Epidermal melanocyte (primary cell): ENCODE measurements at regions not wholly inside any gene's neighbourhood (a gene's known extent, or its start where the extent isn't known, plus 50 kb on each side); places are given as distances from the start of the nearest gene placed in this dataset.
"Not testable (repeated sequence)": the region's sequence is repeated elsewhere in the genome, so short reads cannot be mapped to it uniquely, and the experiment has no call there.

Source experiments
- DNase-seq: peaks from one replicate; pipeline ENCODE4 v3.0.0; 2011; ENCODE audit warnings: low spot score; ENCODE audit not compliant: insufficient read length

- no peak for DNase-seq
Measured at GRCh38 chr14:65959563-65960024, 526.6 kb upstream of the CCDC196 start.

- no peak for DNase-seq
Measured at GRCh38 chr14:65961004-65961403, 525.2 kb upstream of the CCDC196 start.

- DNase-seq: no peak
Measured at GRCh38 chr14:65962952-65963351, 523.2 kb upstream of the CCDC196 start.

GRCh38 chr14:65964366-65964765 is 521.8 kb upstream of the CCDC196 start:
- DNase-seq: no peak

- DNase-seq: no peak
Measured at GRCh38 chr14:65966188-65966587, 520.0 kb upstream of the CCDC196 start.

GRCh38 chr14:65972346-65972870 is 513.8 kb upstream of the CCDC196 start:
- DNase-seq: no peak

GRCh38 chr14:65972891-65973290 is 513.3 kb upstream of the CCDC196 start:
- DNase-seq: no peak

GRCh38 chr14:65975865-65976264 is 510.3 kb upstream of the CCDC196 start:
- no peak for DNase-seq

DNA sequence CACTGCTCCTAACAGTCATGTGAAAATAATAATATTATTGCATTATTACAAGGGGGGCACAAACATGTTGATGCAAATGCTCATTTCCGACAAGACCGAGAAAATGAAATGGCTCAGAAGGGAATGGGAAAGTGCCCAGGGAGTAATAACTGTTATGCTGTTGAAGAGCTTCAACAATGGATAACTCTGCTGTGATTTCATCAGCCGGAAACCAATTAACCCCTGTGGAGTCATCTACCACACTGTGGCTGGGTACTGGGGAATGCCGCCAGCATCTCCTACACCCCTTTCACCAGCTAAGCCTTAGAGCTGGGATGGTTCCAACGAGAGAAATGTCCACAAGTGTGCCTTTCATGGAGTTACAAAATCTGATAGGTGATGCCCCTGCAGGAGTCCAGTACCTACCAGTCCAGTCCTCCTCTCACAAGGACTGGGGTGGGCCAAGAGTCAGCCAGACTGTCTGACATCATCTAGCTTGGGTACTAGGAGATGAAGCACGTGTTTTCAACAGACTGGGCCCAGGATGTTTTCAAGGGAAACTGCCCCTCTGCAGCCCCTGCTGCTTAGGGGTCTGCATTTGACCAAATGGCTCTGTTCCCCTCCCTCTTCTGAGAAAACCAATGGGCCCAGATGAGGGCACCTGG is 509.3 kb upstream of the CCDC196 start:
- DNase-seq: no peak

DNA sequence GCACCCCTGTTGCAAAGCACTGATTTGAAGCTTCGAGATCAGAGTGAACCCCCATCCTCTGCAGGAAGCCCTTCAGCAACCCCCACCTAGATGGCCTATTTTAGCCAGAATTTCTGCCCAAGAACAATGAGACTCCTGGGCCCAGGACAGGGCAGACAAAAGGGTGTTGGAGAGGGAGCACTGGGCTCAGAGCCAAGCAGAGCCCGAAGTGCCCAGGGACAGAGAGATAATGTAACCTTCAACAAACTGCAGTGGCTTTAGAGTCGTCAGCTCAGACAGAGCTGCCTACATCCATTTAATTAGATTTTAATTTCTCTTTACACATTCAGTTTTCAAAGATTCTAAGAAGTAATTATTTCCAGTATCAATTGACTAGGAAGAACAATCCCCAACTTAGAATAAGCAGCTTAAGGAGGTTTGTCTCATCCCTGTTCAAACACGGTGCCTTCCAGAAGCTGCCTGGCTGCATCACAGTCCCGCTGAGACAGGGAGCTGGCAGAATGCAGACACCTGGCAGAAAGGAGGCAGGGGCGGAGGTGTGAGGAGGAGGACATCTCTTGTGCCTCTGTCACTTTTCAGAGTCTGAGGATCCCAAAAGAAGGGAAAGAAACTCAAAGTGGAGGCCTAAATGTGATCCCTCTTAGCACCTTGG is 504.9 kb upstream of the CCDC196 start:
- no peak for DNase-seq

DNA sequence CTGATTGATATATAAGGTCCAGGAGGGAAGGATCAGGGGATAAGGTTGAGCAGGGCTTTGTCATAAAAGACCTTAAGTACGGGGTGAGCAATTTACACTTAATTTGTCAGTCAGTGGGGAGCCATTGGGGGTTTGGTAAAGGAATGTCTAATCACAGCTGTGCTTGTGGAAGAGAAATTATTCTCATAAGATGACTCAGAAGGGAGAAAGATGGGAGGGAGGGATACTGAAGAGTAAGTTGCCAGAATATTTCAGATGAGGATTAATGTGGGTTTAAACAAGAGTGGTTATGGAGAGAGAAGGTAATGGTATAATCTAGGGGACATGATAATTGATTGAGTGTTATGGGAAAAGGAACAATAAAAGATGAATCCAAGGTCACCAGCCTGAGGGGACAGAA is 500.1 kb upstream of the CCDC196 start:
- DNase-seq: no peak

GRCh38 chr14:65989981-65990380 is 496.2 kb upstream of the CCDC196 start:
- no peak for DNase-seq

DNA sequence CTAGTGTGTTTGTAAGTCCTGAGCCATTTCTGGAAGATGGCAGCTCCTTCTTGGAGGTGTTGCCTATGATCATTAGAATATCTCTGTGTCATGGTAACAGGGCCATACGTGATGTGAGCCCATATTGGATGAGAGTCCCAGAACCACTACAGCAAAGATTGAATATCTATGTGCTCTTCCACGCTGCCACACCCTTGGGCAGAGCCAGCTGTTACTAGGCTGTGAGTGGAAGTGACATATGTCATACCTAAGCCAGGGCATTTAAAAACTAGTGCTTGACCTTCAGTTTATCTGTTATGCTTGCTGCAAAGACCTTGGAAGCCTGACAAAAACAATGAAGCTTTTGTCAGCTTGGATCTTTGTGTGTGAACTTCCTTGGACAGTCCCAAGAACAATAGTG is 495.1 kb upstream of the CCDC196 start:
- no peak for DNase-seq

DNA sequence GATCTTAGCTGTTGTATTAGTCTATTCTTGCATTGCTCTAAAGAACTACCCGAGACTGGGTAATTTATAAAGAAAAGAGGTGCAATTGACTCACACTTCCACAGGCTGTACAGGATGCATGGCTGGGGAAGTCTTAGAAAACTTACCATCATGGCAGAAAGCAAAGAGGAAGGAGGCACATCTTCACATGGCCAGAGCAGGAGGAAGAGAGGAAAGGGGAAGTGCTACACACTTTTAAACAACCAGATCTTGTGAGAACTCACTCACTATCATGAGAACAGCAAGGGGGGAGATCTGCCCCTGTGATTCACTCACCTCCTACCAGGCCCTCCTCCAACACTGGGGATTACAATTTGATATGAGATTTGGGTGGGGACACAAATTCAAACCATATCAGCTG is 494.2 kb upstream of the CCDC196 start:
- not testable (repeated sequence) for DNase-seq

- no peak for DNase-seq
Measured at GRCh38 chr14:65993103-65993502, 493.1 kb upstream of the CCDC196 start.

DNA sequence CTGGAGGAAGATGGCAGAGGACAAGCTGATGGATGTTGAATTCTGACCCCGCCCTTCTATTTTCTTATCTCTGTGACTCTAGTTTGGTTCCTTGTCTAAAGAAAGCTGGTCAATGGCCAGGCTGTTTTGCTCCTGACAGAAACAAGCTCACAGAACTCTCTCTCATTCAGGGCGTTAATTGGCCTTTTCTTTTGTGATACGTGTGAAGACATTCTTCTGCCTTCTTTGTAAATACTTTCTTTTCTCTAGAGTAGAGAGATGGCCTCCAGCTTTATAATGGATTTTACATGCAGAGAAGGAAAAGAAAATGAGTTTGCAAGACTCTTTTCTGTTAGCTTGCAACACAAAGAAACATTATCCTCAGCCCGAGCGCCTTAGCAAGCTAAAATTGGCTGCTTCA is 492.2 kb upstream of the CCDC196 start:
- no peak for DNase-seq

GRCh38 chr14:65997347-65997746 is 488.8 kb upstream of the CCDC196 start:
- DNase-seq: no peak

DNA sequence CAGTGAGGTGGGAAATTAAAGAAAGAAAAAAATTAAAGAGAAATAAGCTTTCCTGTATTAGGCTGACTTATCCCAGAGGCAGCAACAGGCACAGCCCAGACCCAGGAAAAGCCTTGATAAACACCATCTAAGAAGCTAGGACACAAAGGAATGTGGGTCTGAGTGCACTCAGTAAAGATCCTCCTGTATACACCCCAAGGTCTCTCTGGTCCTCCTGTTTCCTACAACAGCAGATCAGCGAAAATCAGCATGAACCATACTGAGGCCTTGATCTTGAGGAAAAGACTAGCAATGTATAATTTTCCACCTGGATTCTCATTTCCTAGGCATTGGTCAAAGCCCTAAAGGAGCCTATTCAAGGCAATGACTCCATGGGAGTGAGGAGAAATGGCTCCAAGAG is 486.3 kb upstream of the CCDC196 start:
- no peak for DNase-seq

DNA sequence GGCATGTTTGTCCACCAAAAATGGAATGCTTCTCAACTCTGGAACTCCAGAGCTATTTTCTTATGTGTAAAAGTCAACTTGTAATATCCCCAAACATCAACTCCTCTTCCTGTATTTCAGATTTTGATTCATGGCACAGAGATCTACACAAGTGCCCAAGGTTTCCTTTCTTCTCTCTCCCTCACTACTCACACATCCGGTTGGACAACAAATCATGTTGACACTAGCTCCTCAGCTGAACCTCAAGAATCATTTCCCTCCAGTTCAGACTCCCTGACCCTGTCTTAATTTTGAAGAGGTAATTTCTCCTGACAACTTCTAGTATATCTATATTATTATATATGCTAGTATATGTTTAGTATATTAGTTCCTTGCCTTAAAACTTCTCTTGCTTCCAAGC is 485.4 kb upstream of the CCDC196 start:
- DNase-seq: no peak

- DNase-seq: no peak
Measured at GRCh38 chr14:66001356-66001755, 484.8 kb upstream of the CCDC196 start.

DNA sequence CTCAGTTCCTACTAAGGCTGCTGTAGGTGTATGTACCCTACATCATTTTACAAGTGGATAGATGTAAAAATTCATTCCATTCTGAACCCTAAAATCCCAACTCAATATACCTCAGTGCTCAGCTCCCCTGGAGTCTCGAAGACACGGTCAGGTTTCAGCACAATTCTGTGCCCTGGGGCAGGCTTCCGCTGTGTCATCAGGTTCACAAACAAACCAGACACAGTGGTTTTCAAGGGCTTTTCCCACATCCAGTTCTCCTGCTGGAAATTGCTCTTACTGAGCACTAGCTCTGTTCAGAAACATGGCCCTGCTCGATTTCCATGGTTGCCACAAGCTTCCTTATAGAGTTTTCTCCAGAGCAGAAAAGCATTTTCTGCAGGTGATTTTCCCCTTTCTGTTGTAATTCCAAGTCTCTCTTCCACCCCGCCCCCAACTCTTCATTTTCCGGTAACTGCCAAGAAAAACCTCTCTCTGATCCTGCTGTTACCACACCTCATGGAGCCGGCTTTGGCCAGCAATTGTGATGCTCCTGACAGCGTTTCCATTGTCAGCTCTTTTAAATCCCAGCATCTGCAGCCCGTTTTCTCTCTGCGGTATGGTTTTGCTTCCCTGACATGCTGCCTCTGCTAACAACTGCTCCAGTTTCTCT is 483.0 kb upstream of the CCDC196 start:
- no peak for DNase-seq

DNA sequence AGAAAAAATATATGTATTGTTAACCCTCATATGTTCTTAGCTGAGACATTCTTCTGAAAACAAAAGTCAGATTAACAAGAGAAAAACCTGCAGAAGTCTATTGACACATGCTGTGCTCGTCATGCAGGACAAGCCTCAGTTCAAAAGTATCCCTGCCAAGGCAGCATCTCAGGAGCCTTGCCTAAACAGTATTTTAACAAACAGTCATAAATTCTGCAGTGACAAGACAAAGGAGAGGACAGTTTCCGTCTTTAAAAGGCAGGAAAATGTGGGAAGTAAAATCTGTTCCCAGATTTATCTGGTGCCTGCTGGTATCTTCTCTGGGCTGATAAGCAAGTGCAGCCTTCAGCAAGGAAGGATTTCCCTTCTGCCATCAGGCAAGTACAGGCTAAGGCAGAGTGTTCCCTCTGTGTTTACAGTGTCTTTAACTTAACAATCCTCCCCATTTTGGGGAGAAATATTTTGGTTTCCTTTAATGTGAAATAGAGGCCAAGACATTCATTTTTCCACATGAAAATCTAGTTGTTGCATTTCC is 480.2 kb upstream of the CCDC196 start:
- DNase-seq: no peak
